Esophagus muscularis mucosa (tissue), 3 donors: ENCODE measurements at regions not wholly inside any gene's neighbourhood (a gene's known extent, or its start where the extent isn't known, plus 50 kb on each side); places are given as distances from the start of the nearest gene placed in this dataset.

Source experiments
- CTCF ChIP-seq, 3 experiments: fragments of 200-600 bp in 2 of 3; fragments of 450-650 bp in 1 of 3; sonication (generic) in 2 of 3; IDR thresholded peaks; one replicate each; pipeline ENCODE4 v1.5.1; 2017 to 2019; ENCODE audit warnings: antibody characterized with exemption in 3 of 3, mild to moderate bottlenecking in 2 of 3, moderate library complexity in 1 of 3
- POLR2A ChIP-seq: fragments of 450-650 bp; IDR thresholded peaks from one replicate; pipeline ENCODE4 v1.6.1; 2017; ENCODE audit warnings: antibody characterized with exemption, moderate library complexity, mild to moderate bottlenecking, low read depth
- POLR2AphosphoS5 ChIP-seq, 2 donors: sonication (generic); formaldehyde crosslinking; IDR thresholded peaks; one replicate each; pipeline ENCODE4 v1.6.1; 2017; ENCODE audit warnings: antibody characterized with exemption in 2 of 2

- TF ChIP-seq CTCF (IDR thresholded peaks at IDR 0.05) = no peak
- no peak for TF ChIP-seq POLR2AphosphoS5 (IDR thresholded peaks at IDR 0.05)
- TF ChIP-seq POLR2A = no peak
Measured at GRCh38 chr10:88127269-88127668, 263.8 kb downstream of the PTEN start.
